Testis (tissue), 2 donors: ENCODE measurements at regions not wholly inside any gene's neighbourhood (a gene's known extent, or its start where the extent isn't known, plus 50 kb on each side); places are given as distances from the start of the nearest gene placed in this dataset.

Experiments
- CTCF ChIP-seq, 3 experiments: fragments of 450-650 bp in 2 of 3; fragments of 200-600 bp in 1 of 3; sonication (generic) in 1 of 3; IDR thresholded peaks; one replicate each; pipeline ENCODE4 v1.5.1; 2016 to 2019; ENCODE audit warnings: antibody characterized with exemption in 3 of 3, mild to moderate bottlenecking in 2 of 3, moderate library complexity in 1 of 3
- POLR2A ChIP-seq: fragments of 450-650 bp; IDR thresholded peaks from one replicate; pipeline ENCODE4 v1.6.1; 2017; ENCODE audit warnings: antibody characterized with exemption, mild to moderate bottlenecking, moderate library complexity

DNA sequence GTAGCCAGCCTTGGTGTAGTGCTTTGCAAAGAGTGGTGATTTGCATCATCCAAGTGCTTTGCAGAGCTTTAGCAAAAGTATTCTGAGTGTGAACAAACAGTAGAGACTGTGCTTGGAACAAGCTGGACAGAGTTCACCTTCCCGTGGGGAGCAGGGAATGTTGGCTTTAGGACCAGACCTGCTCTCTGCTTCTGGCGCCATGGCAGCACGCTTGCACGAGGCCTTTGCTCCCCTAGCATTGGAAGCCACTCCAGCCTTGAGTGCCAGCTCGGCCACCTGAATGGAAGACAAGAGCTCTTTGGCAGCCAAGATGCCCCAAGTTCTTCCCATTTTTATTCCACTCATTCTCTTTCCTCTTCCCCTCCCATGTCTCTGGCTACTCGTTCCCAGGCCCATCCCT, 250.8 kb upstream of the OSR1 start:
- TF ChIP-seq CTCF (IDR thresholded peaks at IDR 0.05) (no peak), POLR2A (no peak)
